IMR-90 (cell line): ENCODE measurements at regions not wholly inside any gene's neighbourhood (a gene's known extent, or its start where the extent isn't known, plus 50 kb on each side); places are given as distances from the start of the nearest gene placed in this dataset.

Experiments used
- ATAC-seq: fragments of 200-7000 bp; cut with Tn5 transposase; 2 replicates; pipeline ENCODE4 v1.9.1; 2020; ENCODE audit warnings: low read depth, mild to moderate bottlenecking, moderate library complexity
- BruUV-seq: library from RNA; stranded (reverse); fragments of 400-500 nt; replicated peaks from 2 replicates; lab custom pipeline; 2021; lab: Mats Ljungman, UMichigan
- CTCF ChIA-PET: fragments of 300-600 bp; formaldehyde crosslinking; extraction: SDS; loops from one replicate; lab custom pipeline; 2021; ENCODE audit warnings: antibody characterized with exemption; lab: Yijun Ruan, JAX
- POLR2A ChIA-PET: fragments of 300-600 bp; sonication (Branson Sonifier 250); formaldehyde crosslinking; loops from one replicate; lab custom pipeline; 2022; ENCODE audit warnings: antibody characterized with exemption; ENCODE audit not compliant: unreplicated experiment; lab: Charles Lee
- DNase-seq: peaks from one replicate; pipeline ENCODE4 v3.0.0; 2013
- H2AFZ ChIP-seq: replicated peaks from 2 replicates; pipeline ENCODE3; 2013; ENCODE audit warnings: low read length, mild to moderate bottlenecking; ENCODE audit not compliant: poor library complexity
- H2AK5ac ChIP-seq: 2 replicates; pipeline ENCODE4 v1.6.1; 2013; ENCODE audit warnings: low read depth, low read length, inconsistent platforms
- H2AK9ac ChIP-seq: replicated peaks from 2 replicates; pipeline ENCODE3; 2013; ENCODE audit warnings: mild to moderate bottlenecking, low read depth, low read length, moderate library complexity; ENCODE audit not compliant: poor library complexity
- H2BK120ac ChIP-seq: 2 replicates; pipeline ENCODE4 v1.6.1; 2013; ENCODE audit warnings: low read depth, low read length, inconsistent platforms
- H2BK15ac ChIP-seq: 3 replicates; pipeline ENCODE4 v1.6.1; 2013; ENCODE audit warnings: low read depth, low read length, inconsistent platforms
- H2BK20ac ChIP-seq: 2 replicates; pipeline ENCODE4 v1.6.1; 2013; ENCODE audit warnings: low read depth, mild to moderate bottlenecking, inconsistent platforms, low read length, moderate library complexity
- H2BK5ac ChIP-seq: 2 replicates; pipeline ENCODE4 v1.6.1; 2013; ENCODE audit warnings: mild to moderate bottlenecking, low read depth, low read length, inconsistent platforms; ENCODE audit not compliant: poor library complexity, severe bottlenecking
- H3K14ac ChIP-seq: replicated peaks from 2 replicates; pipeline ENCODE4 v1.6.1; 2013; ENCODE audit warnings: low read depth, low read length, inconsistent platforms
- H3K18ac ChIP-seq: 2 replicates; pipeline ENCODE4 v1.6.1; 2013; ENCODE audit warnings: low read depth, low read length, control low read depth
- H3K23ac ChIP-seq: 2 replicates; pipeline ENCODE4 v1.6.1; 2013; ENCODE audit warnings: low read depth, low read length, inconsistent platforms
- H3K27ac ChIP-seq: 2 replicates; pipeline ENCODE4 v1.5.1; 2013; ENCODE audit warnings: mild to moderate bottlenecking, control low read depth, low read length; ENCODE audit not compliant: insufficient read depth
- H3K27me3 ChIP-seq: 2 replicates; pipeline ENCODE4 v1.6.1; 2013; ENCODE audit warnings: low read length; ENCODE audit not compliant: control insufficient read depth, insufficient read depth
- H3K36me3 ChIP-seq: 2 replicates; pipeline ENCODE4 v1.6.1; 2013; ENCODE audit warnings: low read length, mixed read lengths; ENCODE audit not compliant: control insufficient read depth, insufficient read depth
- H3K4ac ChIP-seq: 2 replicates; pipeline ENCODE4 v1.6.1; 2013; ENCODE audit warnings: low read depth, low read length, inconsistent platforms
- H3K4me1 ChIP-seq: 2 replicates; pipeline ENCODE4 v1.6.1; 2013; ENCODE audit warnings: low read length, mixed read lengths; ENCODE audit not compliant: control insufficient read depth, insufficient read depth
- H3K4me2 ChIP-seq: 2 replicates; pipeline ENCODE4 v1.6.1; 2013; ENCODE audit warnings: low read depth, mild to moderate bottlenecking, control low read depth, low read length, moderate library complexity
- H3K4me3 ChIP-seq: 2 replicates; pipeline ENCODE4 v1.5.1; 2013; ENCODE audit warnings: low read depth, mild to moderate bottlenecking, control low read depth, low read length, moderate library complexity; ENCODE audit not compliant: insufficient read depth
- H3K56ac ChIP-seq: 2 replicates; pipeline ENCODE4 v1.6.1; 2013; ENCODE audit warnings: low read length, inconsistent platforms; ENCODE audit not compliant: insufficient read depth; ENCODE audit errors: extremely low read depth
- H3K79me1 ChIP-seq, 2 experiments: 2 replicates each; pipeline ENCODE4 v1.6.1; 2013; ENCODE audit warnings: low read length in 2 of 2, inconsistent platforms in 1 of 2, low read depth in 1 of 2
- H3K9ac ChIP-seq: 2 replicates; pipeline ENCODE4 v1.6.1; 2013; ENCODE audit warnings: low read depth, low read length, control low read depth
- H3K9me1 ChIP-seq: 2 replicates; pipeline ENCODE4 v1.6.1; 2013; ENCODE audit warnings: low read length, inconsistent platforms; ENCODE audit not compliant: insufficient read depth
- H3K9me3 ChIP-seq: 2 replicates; pipeline ENCODE4 v1.6.1; 2013; ENCODE audit warnings: low read length; ENCODE audit not compliant: control insufficient read depth, insufficient read depth
- H4K20me1 ChIP-seq: 2 replicates; pipeline ENCODE4 v1.6.1; 2013; ENCODE audit warnings: low read length, inconsistent platforms; ENCODE audit not compliant: insufficient read depth
- H4K5ac ChIP-seq: 2 replicates; pipeline ENCODE4 v1.6.1; 2013; ENCODE audit warnings: mild to moderate bottlenecking, low read depth, low read length, control low read depth
- H4K8ac ChIP-seq, 2 experiments: 2 replicates each; pipeline ENCODE4 v1.6.1; 2013; ENCODE audit warnings: low read depth in 2 of 2, low read length in 2 of 2, control low read depth in 1 of 2, inconsistent platforms in 1 of 2
- H4K91ac ChIP-seq: 2 replicates; pipeline ENCODE4 v1.6.1; 2013; ENCODE audit warnings: low read depth, low read length, inconsistent platforms; ENCODE audit not compliant: insufficient read depth
- BHLHE40 ChIP-seq: fragments of 150-350 bp; IDR thresholded peaks from 2 replicates; pipeline ENCODE4 v1.6.1; 2016; ENCODE audit warnings: mild to moderate bottlenecking, low read depth, low read length
- CEBPB ChIP-seq: IDR thresholded peaks from 2 replicates; pipeline ENCODE4 v1.6.1; 2012; ENCODE audit warnings: low read depth, low read length, improper control_type of control experiment
- CHD1 ChIP-seq: IDR thresholded peaks from 2 replicates; pipeline ENCODE4 v1.6.1; 2012; ENCODE audit warnings: low read depth, low read length, improper control_type of control experiment
- CTCF ChIP-seq: conservative IDR thresholded peaks from 2 replicates; pipeline ENCODE4 v1.5.1; 2012; ENCODE audit warnings: mild to moderate bottlenecking, low read depth, low read length, improper control_type of control experiment
- ELK1 ChIP-seq: fragments of 150-350 bp; IDR thresholded peaks from 2 replicates; pipeline ENCODE4 v1.6.1; 2016; ENCODE audit warnings: low read depth, mild to moderate bottlenecking, low read length, moderate library complexity, borderline replicate concordance
- FOS ChIP-seq: fragments of 150-350 bp; IDR thresholded peaks from 2 replicates; pipeline ENCODE4 v1.6.1; 2016; ENCODE audit warnings: low read depth, low read length
- MAZ ChIP-seq: IDR thresholded peaks from 2 replicates; pipeline ENCODE4 v1.6.1; 2012; ENCODE audit warnings: low read depth, mild to moderate bottlenecking, low read length, improper control_type of control experiment, moderate library complexity, borderline replicate concordance
- MXI1 ChIP-seq: IDR thresholded peaks from 2 replicates; pipeline ENCODE4 v1.6.1; 2012; ENCODE audit warnings: low read depth, mild to moderate bottlenecking, low read length, moderate library complexity, borderline replicate concordance
- NFE2L2 ChIP-seq: fragments of 150-350 bp; IDR thresholded peaks from 2 replicates; pipeline ENCODE4 v1.6.1; 2016; ENCODE audit warnings: low read depth, mild to moderate bottlenecking, low read length
- POLR2A ChIP-seq: IDR thresholded peaks from 2 replicates; pipeline ENCODE4 v1.6.1; 2012; ENCODE audit warnings: mild to moderate bottlenecking, low read depth, low read length
- RAD21 ChIP-seq: IDR thresholded peaks from 2 replicates; pipeline ENCODE4 v1.6.1; 2012; ENCODE audit warnings: low read length, improper control_type of control experiment
- RCOR1 ChIP-seq: IDR thresholded peaks from 2 replicates; pipeline ENCODE4 v1.6.1; 2012; ENCODE audit warnings: mild to moderate bottlenecking, low read length, improper control_type of control experiment; ENCODE audit not compliant: insufficient replicate concordance
- RFX5 ChIP-seq: IDR thresholded peaks from 2 replicates; pipeline ENCODE4 v1.8.0; 2012; ENCODE audit warnings: low read depth, mild to moderate bottlenecking, low read length, moderate library complexity
- SMC3 ChIP-seq: fragments of 150-350 bp; IDR thresholded peaks from 2 replicates; pipeline ENCODE4 v1.6.1; 2016; ENCODE audit warnings: low read depth, mild to moderate bottlenecking, antibody characterized with exemption, low read length, moderate library complexity
- WGBS, 2 experiments: methylation state at CpG; one replicate each; pipeline versions ENCODE4 v1.1.5 to v1.1.7; 2013; ENCODE audit warnings: missing lambda C conversion rate in 2 of 2; ENCODE audit not compliant: insufficient read length in 1 of 2; ENCODE audit errors: extremely low coverage in 2 of 2; 5-methylcytosine and 5-hydroxymethylcytosine counted together
- dilution Hi-C: fragments of 300-500 bp; cut with HindIII; formaldehyde crosslinking; loops from one replicate; pipeline ENCODE4 v1.14.3; 2018; ENCODE audit warnings: low sequenced_read_pairs; ENCODE audit not compliant: unreplicated experiment
- in situ Hi-C: fragments of 300-500 bp; cut with MboI; formaldehyde crosslinking; loops from 3 replicates; pipeline ENCODE4 v1.14.3; 2019; ENCODE audit warnings: low sequenced_read_pairs, inconsistent platforms, mixed read lengths
- intact Hi-C: fragments of 100-400 bp; cut with micrococcal nuclease; formaldehyde crosslinking; loops from 2 replicates; pipeline ENCODE4 v1.10.0; 2022

GRCh38 chr3:110973263-110973895, 98.2 kb upstream of the NECTIN3 start:
- WGBS, 2 experiments = no CpG with 5 or more reads among the region's 2 CpGs
- intact Hi-C loops = no loop called here
- no peak overlapping the region for H3K4me3 ChIP-seq
- H3K79me1 ChIP-seq = no peaks in the 10 kb centered on the region
- no peak overlapping the region for H2AK5ac ChIP-seq
- H3K56ac ChIP-seq = no peak overlapping the region
- H4K8ac ChIP-seq = no peak overlapping the region
- ATAC-seq = no peak
- no peak overlapping the region for H3K18ac ChIP-seq
- H3K4ac ChIP-seq = no peak overlapping the region
- H3K9me3 ChIP-seq = peaks cover 9% of the 10 kb centered on the region
- H3K27ac ChIP-seq = no peak overlapping the region
- dilution Hi-C loops = no loop called here
- H2AFZ ChIP-seq = no peak overlapping the region
- CTCF ChIA-PET = interaction anchor here (0.7 kb wide), 1 partner anchor 37 kb away, joined by 3 read pairs; no protein-coding TSS in a partner anchor
- H2BK5ac ChIP-seq = no peak overlapping the region
- no peak overlapping the region for H4K91ac ChIP-seq
- no peaks in the 10 kb centered on the region for H3K9me1 ChIP-seq
- no TSS peak for BruUV-seq
- no peaks in the 10 kb centered on the region for H3K4me1 ChIP-seq
- H3K9ac ChIP-seq = no peak overlapping the region
- H4K5ac ChIP-seq = no peak overlapping the region
- no peak for DNase-seq
- TF ChIP-seq POLR2A (no peak), CEBPB (no peak), SMC3 (no peak), CTCF (no peak), MXI1 (no peak), FOS (no peak), MAZ (no peak), RFX5 (no peak), RCOR1 (no peak), RAD21 (no peak), BHLHE40 (no peak), NFE2L2 (no peak), CHD1 (no peak), ELK1 (no peak)
- no peak overlapping the region for H3K14ac ChIP-seq
- H3K23ac ChIP-seq = no peak overlapping the region
- H2AK9ac ChIP-seq = no peak overlapping the region
- peak overlapping the region; percentile 52; the same call in 1 of the 2 replicates for H3K4me2 ChIP-seq
- H4K20me1 ChIP-seq = no peaks in the 10 kb centered on the region
- H2BK120ac ChIP-seq = no peak overlapping the region
- POLR2A ChIA-PET = no interaction called here
- no peak overlapping the region for H2BK15ac ChIP-seq
- no peaks in the 10 kb centered on the region for H3K36me3 ChIP-seq
- no peak overlapping the region for H2BK20ac ChIP-seq
- in situ Hi-C loops = no loop called here
- no peaks in the 10 kb centered on the region for H3K27me3 ChIP-seq
